GM20000 (cell line): ENCODE measurements at regions not wholly inside any gene's neighbourhood (a gene's known extent, or its start where the extent isn't known, plus 50 kb on each side); places are given as distances from the start of the nearest gene placed in this dataset.

Experiments
- DNase-seq: peaks from one replicate; pipeline ENCODE4 v3.0.0; 2012; ENCODE audit warnings: low spot score
- TF ChIP-seq, protein P1 (sequence below): IDR thresholded peaks from 2 replicates; pipeline ENCODE4 v1.5.1; 2012; ENCODE audit warnings: mild to moderate bottlenecking, control low read depth; ENCODE audit errors: extremely low read depth, missing control alignments

DNA sequence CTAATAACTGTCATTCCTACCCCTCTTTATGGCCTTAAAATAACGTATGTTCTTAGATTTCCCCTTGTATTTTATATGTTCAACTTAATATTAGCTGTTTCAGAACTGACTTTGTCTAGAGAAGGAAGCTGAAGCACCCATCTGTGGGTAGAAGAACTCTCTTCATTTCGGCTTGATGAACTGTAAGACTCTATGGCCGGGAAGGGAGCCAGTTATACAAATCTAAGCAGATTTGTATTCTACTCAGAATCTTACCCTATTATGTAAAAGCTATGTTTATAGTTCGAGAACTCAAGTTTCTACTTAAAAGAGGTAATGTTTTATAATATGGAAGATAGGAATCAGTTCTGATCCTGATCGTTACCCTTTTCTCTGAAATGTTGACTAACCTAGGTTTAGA is 390.9 kb upstream of the PRICKLE1 start:
- TF ChIP-seq, protein P1, sequence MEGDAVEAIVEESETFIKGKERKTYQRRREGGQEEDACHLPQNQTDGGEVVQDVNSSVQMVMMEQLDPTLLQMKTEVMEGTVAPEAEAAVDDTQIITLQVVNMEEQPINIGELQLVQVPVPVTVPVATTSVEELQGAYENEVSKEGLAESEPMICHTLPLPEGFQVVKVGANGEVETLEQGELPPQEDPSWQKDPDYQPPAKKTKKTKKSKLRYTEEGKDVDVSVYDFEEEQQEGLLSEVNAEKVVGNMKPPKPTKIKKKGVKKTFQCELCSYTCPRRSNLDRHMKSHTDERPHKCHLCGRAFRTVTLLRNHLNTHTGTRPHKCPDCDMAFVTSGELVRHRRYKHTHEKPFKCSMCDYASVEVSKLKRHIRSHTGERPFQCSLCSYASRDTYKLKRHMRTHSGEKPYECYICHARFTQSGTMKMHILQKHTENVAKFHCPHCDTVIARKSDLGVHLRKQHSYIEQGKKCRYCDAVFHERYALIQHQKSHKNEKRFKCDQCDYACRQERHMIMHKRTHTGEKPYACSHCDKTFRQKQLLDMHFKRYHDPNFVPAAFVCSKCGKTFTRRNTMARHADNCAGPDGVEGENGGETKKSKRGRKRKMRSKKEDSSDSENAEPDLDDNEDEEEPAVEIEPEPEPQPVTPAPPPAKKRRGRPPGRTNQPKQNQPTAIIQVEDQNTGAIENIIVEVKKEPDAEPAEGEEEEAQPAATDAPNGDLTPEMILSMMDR, result no peak
- DNase-seq, result no peak

DNA sequence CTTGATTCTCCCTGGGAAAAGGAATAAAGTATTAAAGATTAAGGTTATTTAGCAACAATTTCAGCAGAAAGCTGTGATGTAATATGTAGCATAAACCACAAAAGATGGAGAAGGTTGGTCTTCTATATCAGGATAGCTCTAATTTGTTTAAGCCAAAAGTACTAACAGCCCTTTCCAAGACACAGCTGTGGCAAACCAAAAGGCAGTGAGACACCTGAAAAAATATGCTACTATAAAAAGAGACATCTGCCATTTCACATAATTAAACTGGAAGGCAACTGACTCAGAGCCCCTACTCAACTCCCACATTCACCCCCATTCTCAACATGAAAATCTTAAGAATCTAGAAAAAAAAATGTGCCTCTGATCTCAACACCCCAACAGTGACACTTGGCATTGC is 390.2 kb upstream of the PRICKLE1 start:
- TF ChIP-seq, protein P1, result no peak
- no peak for DNase-seq

DNA sequence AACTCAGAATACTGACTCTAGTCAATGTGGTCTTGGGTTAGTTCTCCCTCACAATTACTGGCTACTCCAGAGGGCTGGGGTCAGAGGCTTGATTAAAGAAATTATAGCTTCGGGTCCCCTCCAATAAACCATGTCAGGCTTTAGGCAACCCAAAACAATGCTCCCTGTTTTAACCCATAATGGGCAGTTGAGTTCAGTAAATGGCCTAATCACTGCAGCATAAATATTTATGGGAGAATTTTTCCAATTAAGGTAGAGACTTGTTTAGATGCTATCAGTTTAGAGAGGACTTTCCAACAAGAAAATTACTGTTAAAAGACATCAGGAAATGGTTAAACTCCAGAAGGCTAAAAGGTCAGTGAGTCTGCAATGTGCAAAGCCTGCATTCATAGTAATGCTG is 389.2 kb upstream of the PRICKLE1 start:
- no peak for DNase-seq
- TF ChIP-seq, protein P1, result no peak

DNA sequence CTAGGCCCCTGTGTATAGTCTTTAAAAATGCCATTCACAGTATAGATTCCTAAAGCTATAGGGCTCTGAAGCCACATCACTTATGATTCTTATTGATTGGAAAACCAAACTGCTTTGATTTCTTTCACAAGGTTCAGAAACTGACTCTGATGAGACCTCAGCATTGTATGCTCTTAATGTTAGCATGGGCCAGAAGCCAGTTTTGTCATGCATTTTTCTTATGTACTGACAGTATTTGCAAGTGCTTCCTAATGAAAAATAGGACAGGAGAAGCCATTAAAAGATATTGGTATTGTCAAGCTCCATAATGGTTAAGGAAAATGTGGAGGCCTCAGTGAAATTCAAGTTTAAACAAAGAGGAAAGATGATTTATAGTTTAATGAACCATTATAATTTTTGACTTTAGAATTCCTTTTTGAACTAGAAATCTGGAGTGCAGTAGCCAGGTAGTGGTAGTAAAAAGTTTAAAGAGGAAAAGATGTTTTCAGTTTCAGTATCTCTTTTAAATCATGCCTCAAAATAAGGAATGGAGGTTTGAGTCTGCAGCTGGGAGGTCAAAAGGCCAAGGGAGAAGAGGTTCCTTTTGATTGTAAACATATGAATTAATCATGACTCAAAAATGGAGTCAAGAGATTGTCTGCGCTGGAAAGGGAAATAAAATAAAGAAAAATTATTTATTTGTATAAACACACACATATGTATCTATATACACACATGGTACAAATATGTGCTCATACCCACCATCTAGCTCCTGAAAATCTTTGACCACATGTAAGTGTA is 388.1 kb upstream of the PRICKLE1 start:
- TF ChIP-seq, protein P1, result no peak
- DNase-seq, result no peak

DNA sequence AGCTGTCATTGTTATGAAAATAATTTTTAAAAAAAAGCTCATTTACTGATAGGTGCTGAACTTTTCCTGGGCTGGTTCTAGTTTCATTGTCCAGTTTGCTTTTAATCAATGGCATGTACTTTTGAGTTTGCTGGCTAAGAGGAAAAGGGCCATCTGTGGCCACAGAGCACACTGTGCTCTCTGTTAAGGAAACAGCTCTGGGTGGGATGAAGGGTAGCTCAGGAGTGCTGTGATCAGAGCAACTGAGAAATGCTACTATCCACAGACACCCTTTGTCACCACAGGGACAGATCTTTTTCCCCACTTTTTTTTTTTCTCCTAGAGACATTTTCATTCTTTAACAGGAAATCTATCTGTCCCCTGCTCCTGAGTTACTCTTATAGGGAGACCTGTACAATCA is 387.1 kb upstream of the PRICKLE1 start:
- DNase-seq, result no peak
- TF ChIP-seq, protein P1, result no peak

DNA sequence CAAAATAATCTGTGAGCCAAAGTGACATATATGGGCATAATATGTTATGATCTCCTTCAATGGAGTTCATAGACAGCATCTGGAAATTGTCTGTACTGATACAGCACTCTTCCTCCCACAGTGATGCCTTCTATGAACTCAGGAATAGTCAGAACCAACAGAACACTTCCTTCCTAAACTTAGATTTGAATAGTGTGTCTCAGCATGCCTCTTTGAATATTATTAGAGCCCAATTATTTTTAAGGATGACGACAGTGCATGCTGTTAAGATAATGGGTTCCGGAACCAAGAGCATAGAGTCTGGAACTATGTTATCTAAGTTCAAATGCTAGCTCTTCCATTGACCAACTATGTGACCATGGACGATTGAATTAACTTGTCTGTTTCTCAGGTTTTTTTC is 386.6 kb upstream of the PRICKLE1 start:
- TF ChIP-seq, protein P1, result no peak
- no peak for DNase-seq

DNA sequence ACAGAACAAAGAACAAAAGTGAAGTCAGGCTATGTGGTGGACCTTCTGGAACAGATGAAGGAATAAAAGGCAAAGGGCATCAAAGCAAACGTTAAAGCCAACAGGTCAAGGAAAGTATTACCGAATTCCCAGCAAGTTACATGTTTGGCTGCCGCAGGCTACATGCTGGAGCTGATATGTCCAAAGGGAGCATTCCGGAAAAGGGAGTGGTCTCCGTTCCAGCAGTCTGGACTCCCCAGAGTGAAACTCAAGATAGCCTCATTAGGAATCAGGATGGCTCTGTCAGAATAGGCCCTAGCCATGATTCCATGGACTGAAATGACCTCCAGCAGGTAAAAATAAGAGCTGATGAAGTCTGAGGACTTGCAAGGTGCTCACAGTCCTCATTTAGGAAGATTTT is 379.8 kb upstream of the PRICKLE1 start:
- no peak for DNase-seq
- TF ChIP-seq, protein P1, result no peak
